Ascending aorta (tissue), 2 donors: ENCODE measurements at regions not wholly inside any gene's neighbourhood (a gene's known extent, or its start where the extent isn't known, plus 50 kb on each side); places are given as distances from the start of the nearest gene placed in this dataset.
"Not testable (repeated sequence)": the region's sequence is repeated elsewhere in the genome, so short reads cannot be mapped to it uniquely, and the experiment has no call there.

Source experiments
- DNase-seq, 2 donors: peaks; one replicate each; pipeline ENCODE4 v3.0.0-alpha.2; 2019; ENCODE audit warnings: low spot score in 2 of 2
- H3K27ac ChIP-seq, 2 donors: fragments of 200-600 bp; sonication (generic); one replicate each; pipeline ENCODE4 v1.5.1; 2016 to 2017; ENCODE audit warnings: mild to moderate bottlenecking in 1 of 2
- H3K27me3 ChIP-seq: fragments of 200-600 bp; sonication (generic); one replicate; pipeline ENCODE4 v1.5.1; 2017
- H3K36me3 ChIP-seq, 2 donors: fragments of 200-600 bp; sonication (generic); one replicate each; pipeline ENCODE4 v1.5.1; 2016
- H3K4me1 ChIP-seq, 2 donors: fragments of 200-600 bp; sonication (generic); one replicate each; pipeline ENCODE4 v1.5.1; 2016 to 2017; ENCODE audit warnings: mild to moderate bottlenecking in 1 of 2
- H3K4me3 ChIP-seq, 2 donors: fragments of 200-600 bp; sonication (generic); one replicate each; pipeline ENCODE4 v1.5.1; 2016 to 2017; ENCODE audit warnings: mild to moderate bottlenecking in 1 of 2
- H3K9me3 ChIP-seq, 2 donors: fragments of 200-600 bp; sonication (generic); one replicate each; pipeline ENCODE4 v1.5.1; 2016
- intact Hi-C: fragments of 100-400 bp; cut with DNase I; formaldehyde crosslinking; loops from one replicate; pipeline ENCODE4 v1.15.1; 2023

DNA sequence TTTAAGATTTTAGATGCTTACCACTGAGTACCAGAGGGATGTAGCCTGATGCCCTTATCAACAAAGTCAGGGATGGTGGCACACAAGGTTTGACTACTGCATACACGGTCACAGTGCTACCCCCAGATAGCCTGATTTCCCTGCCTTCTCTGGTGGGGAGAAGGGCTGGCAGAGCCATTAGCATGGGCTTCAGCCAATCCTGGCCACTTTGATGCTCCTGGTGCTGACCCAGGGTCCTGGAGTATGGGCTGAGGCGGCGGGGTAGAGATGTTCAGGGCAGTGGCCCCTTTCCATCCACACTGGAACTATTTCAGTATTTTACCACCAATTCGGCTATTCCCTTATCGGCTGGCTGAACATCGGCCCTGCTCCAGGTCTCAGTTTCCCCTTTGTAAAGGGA, 83.2 kb downstream of the POTEB3 start:
- H3K27ac ChIP-seq, H3K36me3 ChIP-seq, H3K4me3 ChIP-seq: not testable (repeated sequence)

DNA sequence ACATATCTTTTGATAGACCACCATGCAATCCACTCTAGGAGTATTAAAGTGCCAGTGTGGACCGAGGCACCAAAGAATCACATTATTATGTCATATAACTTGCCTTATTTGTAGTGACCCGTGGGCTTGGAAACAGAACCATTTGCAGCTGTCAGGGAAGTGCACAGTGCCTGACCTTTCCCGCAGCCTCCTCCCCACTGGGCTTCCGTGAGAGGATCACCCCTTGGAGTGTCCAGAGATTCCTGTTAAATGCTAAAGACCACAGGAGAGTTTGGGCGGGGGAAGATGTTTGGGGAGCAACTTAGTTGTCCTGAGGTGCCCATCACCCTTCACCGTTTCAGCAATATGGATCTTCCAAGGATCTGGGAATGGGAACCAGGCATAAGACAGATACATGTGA, 84.4 kb downstream of the POTEB3 start:
- H3K27me3 ChIP-seq, intact Hi-C loops, H3K4me3 ChIP-seq, H3K36me3 ChIP-seq, H3K9me3 ChIP-seq, H3K27ac ChIP-seq, DNase-seq, H3K4me1 ChIP-seq: not testable (repeated sequence)

More for the DNA sequence above, 83.2 kb downstream of the POTEB3 start:
- H3K9me3 ChIP-seq, intact Hi-C loops, DNase-seq, H3K27me3 ChIP-seq, H3K4me1 ChIP-seq: not testable (repeated sequence)

DNA sequence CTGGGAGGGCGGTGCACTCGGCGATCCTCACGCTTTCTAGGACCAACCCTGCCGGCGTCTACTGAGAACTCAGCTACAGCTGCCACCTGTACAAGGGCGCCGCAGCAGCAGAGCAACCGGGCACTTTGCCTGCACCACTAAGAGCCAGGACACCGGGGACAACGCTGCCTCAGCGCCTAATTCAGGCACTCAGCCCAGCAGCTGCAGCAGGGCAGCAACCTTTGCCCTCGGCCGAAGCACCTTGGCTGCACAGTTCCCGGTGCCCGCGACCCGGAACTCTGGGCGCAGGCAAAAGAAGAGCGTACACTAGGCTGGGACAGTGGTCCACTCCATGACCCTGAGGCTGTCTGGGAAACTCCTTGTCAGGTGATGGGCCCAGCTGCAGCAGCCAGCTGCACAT, 85.7 kb downstream of the POTEB3 start:
- H3K4me3 ChIP-seq, DNase-seq, H3K27ac ChIP-seq, H3K9me3 ChIP-seq, H3K27me3 ChIP-seq, H3K36me3 ChIP-seq, H3K4me1 ChIP-seq, intact Hi-C loops: not testable (repeated sequence)

DNA sequence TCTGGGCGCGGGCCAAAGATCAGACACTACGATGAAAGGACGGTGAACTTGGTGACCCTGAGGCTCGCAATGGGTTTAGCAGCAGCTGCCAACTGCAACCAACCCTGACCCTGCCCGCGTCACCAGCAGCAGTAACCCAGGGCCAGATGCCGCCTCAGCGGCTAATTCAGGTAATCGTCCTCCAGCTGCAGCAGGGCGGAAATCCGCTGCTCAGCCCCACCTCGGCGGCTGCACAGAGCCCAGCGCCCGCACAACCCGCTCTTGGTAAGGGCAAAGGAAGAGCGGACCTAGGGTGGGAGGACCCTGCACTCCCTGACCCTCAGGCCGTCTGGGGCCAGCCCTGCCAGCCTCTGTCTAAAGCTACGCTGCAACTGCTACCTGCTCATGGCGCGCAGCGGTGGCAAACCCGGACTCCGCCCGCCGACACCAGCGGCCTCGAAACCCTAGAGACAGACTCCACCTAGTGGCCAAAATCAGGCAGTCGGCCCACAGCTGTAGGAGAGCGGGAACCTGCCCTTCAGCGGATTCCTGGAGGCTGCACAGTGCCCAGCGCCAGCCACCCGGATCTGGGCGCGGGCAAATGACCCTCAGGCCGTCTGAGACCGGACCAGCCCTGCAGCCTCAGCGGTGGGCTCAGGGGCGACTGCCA, 87.5 kb downstream of the POTEB3 start:
- H3K27ac ChIP-seq, DNase-seq, H3K9me3 ChIP-seq, H3K36me3 ChIP-seq, H3K4me1 ChIP-seq, H3K4me3 ChIP-seq, intact Hi-C loops, H3K27me3 ChIP-seq: not testable (repeated sequence)

DNA sequence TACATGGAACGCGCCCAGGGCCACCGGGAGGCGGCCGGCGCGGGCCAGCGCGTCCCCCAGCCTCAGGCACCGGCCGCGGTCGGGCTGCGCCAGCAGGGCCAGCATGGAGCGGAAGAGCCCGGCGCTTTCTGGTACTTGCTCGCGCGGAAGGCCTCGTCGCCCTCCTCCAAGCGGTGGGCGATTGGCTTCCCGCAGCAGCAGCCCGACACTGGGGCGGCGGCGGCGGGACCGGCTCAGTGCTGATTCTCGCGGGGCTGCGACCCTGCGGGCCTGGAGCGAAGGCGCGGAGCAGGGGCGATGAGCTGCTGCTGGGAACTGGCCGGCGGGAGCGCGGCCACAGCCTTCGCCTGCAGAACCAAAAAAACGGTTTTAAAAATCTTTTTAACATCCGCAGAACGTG, 95.3 kb downstream of the POTEB3 start:
- intact Hi-C loops, H3K27ac ChIP-seq, H3K4me1 ChIP-seq, DNase-seq, H3K9me3 ChIP-seq, H3K36me3 ChIP-seq, H3K4me3 ChIP-seq, H3K27me3 ChIP-seq: not testable (repeated sequence)

DNA sequence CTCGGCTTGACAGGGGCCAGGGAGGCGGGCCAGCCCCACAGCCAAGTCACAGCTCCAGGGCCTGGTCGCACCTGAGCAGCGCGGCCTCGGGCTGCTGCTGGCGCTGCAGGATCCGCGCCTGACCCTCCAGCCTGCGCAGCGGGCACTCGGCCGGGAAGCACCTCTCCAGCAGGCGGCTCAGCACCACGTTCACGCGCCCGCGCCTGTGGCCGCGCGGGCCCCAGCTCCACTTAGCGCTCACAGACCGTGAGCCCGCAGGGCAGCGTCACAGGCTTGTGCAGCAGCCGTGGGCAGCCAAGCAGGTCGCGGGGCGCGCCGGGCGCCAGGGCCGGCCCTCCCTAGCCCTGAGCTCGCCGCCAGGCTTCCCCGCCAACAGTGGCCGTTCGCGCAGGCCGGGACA, 95.8 kb downstream of the POTEB3 start:
- H3K4me1 ChIP-seq, H3K4me3 ChIP-seq, intact Hi-C loops, H3K27me3 ChIP-seq, DNase-seq, H3K9me3 ChIP-seq, H3K36me3 ChIP-seq, H3K27ac ChIP-seq: not testable (repeated sequence)

DNA sequence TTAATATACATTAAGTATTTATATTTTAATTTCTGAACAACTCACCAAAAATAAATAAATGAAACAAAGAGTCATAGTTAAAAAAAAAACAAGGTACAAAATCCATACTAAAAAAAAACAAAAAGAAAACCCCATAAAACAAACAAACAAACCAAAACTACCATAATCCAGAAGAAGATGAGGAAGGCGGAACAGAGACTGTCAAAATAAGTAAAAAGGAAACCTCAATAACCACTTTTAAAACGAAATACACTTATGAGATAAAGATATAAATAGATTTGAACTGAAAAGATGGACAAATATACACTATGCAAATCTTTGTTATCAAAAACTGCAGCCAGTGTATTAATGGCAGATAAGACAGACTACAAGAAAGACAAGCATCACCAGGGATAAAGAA, 103.3 kb downstream of the POTEB3 start:
- H3K4me3 ChIP-seq, intact Hi-C loops, H3K36me3 ChIP-seq: not testable (repeated sequence)

DNA sequence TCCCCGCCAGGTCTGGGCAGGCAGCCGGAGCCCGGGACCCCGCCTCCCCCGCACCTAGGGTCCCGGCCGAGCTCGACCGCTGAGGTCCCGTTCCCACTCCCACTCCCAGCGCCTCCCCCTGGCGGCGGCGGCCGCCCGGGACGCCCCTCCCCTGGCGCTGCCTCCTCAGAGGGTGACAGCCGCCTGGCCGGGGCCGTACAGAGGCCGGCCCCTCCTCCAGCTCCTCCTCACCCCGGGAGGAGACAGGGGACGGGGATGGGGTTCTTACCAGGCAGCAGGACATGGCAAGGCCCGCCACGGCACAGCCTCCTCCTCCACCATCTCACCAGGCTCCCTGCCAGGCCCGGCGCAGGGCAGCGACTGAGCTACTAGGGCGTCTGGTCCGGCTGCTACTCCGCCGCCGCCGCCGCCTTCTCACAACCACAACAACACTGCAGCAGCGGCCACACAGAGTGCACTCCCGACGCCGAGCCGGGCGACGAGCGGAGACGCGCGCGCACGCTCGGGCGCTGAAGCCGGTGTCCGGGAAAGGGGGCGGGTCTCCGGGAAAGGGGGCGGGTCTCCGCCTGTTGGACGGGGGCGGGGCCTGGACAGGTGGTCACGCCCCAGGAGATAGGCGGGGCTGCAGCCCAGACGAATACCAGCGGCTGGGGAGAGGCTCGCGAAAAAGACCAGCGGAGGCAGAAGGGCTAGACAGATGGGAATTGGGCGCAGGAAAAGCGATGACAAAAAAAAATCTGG, 115.4 kb downstream of the POTEB3 start:
- H3K9me3 ChIP-seq, intact Hi-C loops, DNase-seq, H3K4me1 ChIP-seq, H3K27ac ChIP-seq, H3K4me3 ChIP-seq, H3K27me3 ChIP-seq, H3K36me3 ChIP-seq: not testable (repeated sequence)

More for the DNA sequence above, 103.3 kb downstream of the POTEB3 start:
- not testable (repeated sequence) for H3K27me3 ChIP-seq, H3K9me3 ChIP-seq, H3K4me1 ChIP-seq, H3K27ac ChIP-seq, DNase-seq

DNA sequence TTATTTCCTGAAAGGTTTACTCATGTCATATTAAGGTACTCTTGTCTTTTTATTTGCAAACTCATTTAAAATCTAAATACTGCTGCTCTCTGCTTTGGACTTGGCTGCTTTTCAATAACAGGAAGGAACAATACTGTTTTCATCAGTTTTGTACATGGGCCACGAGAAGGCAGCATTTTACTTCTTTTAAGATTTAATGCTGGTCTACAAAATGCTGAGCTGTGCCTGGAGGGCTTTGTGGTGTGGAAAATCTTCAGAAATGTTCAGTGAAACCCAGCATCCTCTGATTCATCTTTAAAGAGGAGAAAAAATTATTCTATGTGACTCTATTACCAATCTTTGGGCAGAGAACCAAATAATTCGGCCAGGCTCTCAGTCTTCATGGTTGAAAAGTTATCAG, 155.9 kb downstream of the POTEB3 start:
- intact Hi-C loops, H3K27ac ChIP-seq, H3K9me3 ChIP-seq, H3K4me3 ChIP-seq, H3K4me1 ChIP-seq, H3K36me3 ChIP-seq, DNase-seq, H3K27me3 ChIP-seq: not testable (repeated sequence)

DNA sequence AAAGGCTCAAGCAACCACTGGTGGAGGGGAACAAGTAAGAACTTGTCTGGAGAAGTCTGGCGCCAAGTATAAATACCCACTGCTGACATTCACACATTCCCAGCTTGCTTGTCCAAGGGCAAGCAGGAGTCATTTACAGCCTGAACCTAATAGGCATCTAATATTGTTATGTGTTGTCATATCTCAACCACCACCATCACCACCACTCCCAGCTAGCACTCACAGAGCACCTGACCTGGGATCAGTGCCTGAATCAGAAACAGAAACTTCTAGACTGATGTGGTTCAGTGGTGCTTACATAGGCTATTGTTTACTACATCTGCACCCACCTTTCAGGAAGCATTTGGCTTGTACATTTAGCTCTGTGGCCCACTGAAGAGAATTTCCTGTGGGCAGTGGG, 157.1 kb downstream of the POTEB3 start:
- not testable (repeated sequence) for DNase-seq

DNA sequence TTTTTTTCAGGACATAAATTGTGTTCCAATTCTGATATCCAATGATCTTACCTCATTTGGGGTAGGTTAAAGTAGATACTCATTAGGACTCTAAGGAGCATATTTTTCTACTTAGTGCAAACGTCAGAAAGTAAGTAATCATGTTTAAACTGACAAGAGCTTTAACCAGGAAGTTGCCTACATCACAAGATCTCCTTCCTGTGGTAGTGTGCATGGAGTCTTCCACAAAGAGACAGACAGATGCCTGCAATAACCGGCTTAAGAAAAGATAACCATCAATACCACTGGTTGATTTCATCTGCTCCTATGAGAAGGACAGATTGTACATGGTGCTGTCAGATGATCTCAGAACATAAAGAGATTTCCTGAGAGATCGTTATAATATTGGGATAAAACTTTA, 160.0 kb downstream of the POTEB3 start:
- H3K27me3 ChIP-seq, DNase-seq, H3K36me3 ChIP-seq, H3K27ac ChIP-seq, H3K4me3 ChIP-seq, H3K9me3 ChIP-seq, intact Hi-C loops, H3K4me1 ChIP-seq: not testable (repeated sequence)

More for the DNA sequence above, 157.1 kb downstream of the POTEB3 start:
- H3K27me3 ChIP-seq, H3K4me1 ChIP-seq, H3K9me3 ChIP-seq, H3K4me3 ChIP-seq, intact Hi-C loops, H3K36me3 ChIP-seq, H3K27ac ChIP-seq: not testable (repeated sequence)

DNA sequence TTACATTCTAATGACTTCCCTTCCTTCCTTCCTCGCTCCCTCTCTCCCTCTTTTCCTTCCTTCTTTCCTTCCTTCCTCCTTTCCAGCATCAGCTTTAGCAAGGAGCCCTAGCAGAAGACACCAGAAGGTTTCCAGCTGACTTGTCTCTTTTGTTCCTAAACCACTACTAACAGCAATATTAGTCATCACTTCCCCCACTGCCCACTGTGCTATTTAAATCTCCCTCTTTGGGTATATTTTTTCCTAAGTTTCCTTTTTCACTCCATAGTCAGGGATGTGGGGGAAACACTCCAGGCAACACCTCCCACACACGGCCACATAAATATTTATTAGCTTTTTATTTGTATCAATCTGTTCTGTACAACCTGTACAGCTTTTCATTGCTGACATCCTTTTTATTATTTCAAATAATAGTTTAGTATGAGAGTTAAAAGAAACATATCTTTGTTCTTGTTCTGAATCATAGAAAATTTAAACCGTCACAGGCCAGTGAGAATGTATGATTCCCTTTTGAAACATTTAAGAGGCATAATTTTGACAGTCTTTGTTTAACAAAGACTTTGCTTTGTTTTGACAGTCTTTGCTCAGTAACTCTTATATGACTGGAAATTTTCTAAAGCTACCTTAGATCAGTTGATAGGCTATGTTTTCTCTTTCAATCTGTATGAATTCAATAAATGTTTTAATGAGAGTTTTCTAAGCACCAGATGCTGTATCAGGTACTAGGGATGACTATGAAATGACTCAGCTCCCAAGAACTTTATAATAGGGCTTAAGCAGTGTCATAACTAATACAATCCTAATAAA, 167.9 kb downstream of the POTEB3 start:
- H3K4me1 ChIP-seq, intact Hi-C loops, H3K27ac ChIP-seq, H3K36me3 ChIP-seq, H3K27me3 ChIP-seq, H3K9me3 ChIP-seq, H3K4me3 ChIP-seq, DNase-seq: not testable (repeated sequence)
